Liver (tissue), 8 donors: ENCODE measurements at regions not wholly inside any gene's neighbourhood (a gene's known extent, or its start where the extent isn't known, plus 50 kb on each side); places are given as distances from the start of the nearest gene placed in this dataset.

Experiments
- DNase-seq: peaks from one replicate; pipeline ENCODE4 v3.0.0-alpha.2; 2017; ENCODE audit warnings: low spot score
- H3K27ac ChIP-seq, 2 donors: one replicate each; pipeline ENCODE4 v1.7.0; 2013; ENCODE audit warnings: inconsistent platforms in 2 of 2, low read length in 2 of 2, control low read depth in 1 of 2, low read depth in 1 of 2, mild to moderate bottlenecking in 1 of 2
- H3K27me3 ChIP-seq, 4 donors: one replicate each; pipeline versions ENCODE4 v1.6.1 to v1.7.0; 2013; ENCODE audit warnings: low read length in 3 of 4, inconsistent platforms in 1 of 4, mild to moderate bottlenecking in 1 of 4, moderate library complexity in 1 of 4; ENCODE audit not compliant: control insufficient read depth in 4 of 4, insufficient read depth in 4 of 4
- H3K36me3 ChIP-seq, 4 donors: one replicate each; pipeline versions ENCODE4 v1.6.1 to v1.7.0; 2013; ENCODE audit warnings: low read length in 3 of 4, mild to moderate bottlenecking in 3 of 4, low read depth in 1 of 4, moderate library complexity in 1 of 4; ENCODE audit not compliant: control insufficient read depth in 4 of 4, insufficient read depth in 3 of 4
- H3K4me1 ChIP-seq, 4 donors: one replicate each; pipeline versions ENCODE4 v1.6.1 to v1.7.0; 2013; ENCODE audit warnings: low read length in 3 of 4, mild to moderate bottlenecking in 3 of 4, moderate library complexity in 1 of 4; ENCODE audit not compliant: control insufficient read depth in 4 of 4, insufficient read depth in 4 of 4
- H3K4me3 ChIP-seq, 3 donors: one replicate each; pipeline versions ENCODE4 v1.6.1 to v1.7.0; 2013; ENCODE audit warnings: low read length in 3 of 3, control low read depth in 1 of 3, low read depth in 1 of 3, mild to moderate bottlenecking in 1 of 3
- H3K9ac ChIP-seq, 2 donors: one replicate each; pipeline ENCODE4 v1.7.0; 2013; ENCODE audit warnings: low read length in 2 of 2, mild to moderate bottlenecking in 2 of 2, moderate library complexity in 2 of 2, control low read depth in 1 of 2, low read depth in 1 of 2
- H3K9me3 ChIP-seq, 4 donors: one replicate each; pipeline versions ENCODE4 v1.6.1 to v1.7.0; 2013; ENCODE audit warnings: low read length in 3 of 4; ENCODE audit not compliant: control insufficient read depth in 4 of 4
- ATF3 ChIP-seq: IDR thresholded peaks from 2 replicates; pipeline ENCODE4 v1.6.1; 2016; ENCODE audit warnings: antibody characterized with exemption
- CTCF ChIP-seq: fragments of 150-350 bp; IDR thresholded peaks from 2 replicates; pipeline ENCODE4 v1.5.1; 2017; ENCODE audit warnings: improper control_type of control experiment, low read depth, low read length; ENCODE audit not compliant: missing input control
- EGR1 ChIP-seq, 2 donors: IDR thresholded peaks; 2 replicates each; pipeline ENCODE4 v1.6.1; 2016 to 2018; ENCODE audit warnings: antibody characterized with exemption in 2 of 2, low read depth in 2 of 2
- FOXA1 ChIP-seq: IDR thresholded peaks from 2 replicates; pipeline ENCODE4 v1.6.1; 2016; ENCODE audit warnings: antibody characterized with exemption
- FOXA2 ChIP-seq: IDR thresholded peaks from 2 replicates; pipeline ENCODE4 v1.6.1; 2016; ENCODE audit warnings: antibody characterized with exemption
- GABPA ChIP-seq, 2 donors: IDR thresholded peaks in 1 of 2; conservative IDR thresholded peaks in 1 of 2; 2 replicates each; pipeline ENCODE4 v1.6.1; 2016; ENCODE audit warnings: antibody characterized with exemption in 2 of 2, mild to moderate bottlenecking in 1 of 2, moderate library complexity in 1 of 2
- HNF4A ChIP-seq, 2 donors: conservative IDR thresholded peaks; 2 replicates each; pipeline ENCODE4 v1.6.1; 2016; ENCODE audit warnings: antibody characterized with exemption in 2 of 2, mild to moderate bottlenecking in 2 of 2
- HNF4G ChIP-seq: IDR thresholded peaks from 2 replicates; pipeline ENCODE4 v1.6.1; 2016; ENCODE audit warnings: antibody characterized with exemption
- JUND ChIP-seq, 2 donors: IDR thresholded peaks; 2 replicates each; pipeline ENCODE4 v1.6.1; 2016; ENCODE audit warnings: antibody characterized with exemption in 2 of 2
- MAX ChIP-seq: IDR thresholded peaks from 2 replicates; pipeline ENCODE4 v1.6.1; 2016; ENCODE audit warnings: antibody characterized with exemption
- NR2F2 ChIP-seq: IDR thresholded peaks from 2 replicates; pipeline ENCODE4 v1.6.1; 2016; ENCODE audit warnings: antibody characterized with exemption
- RAD21 ChIP-seq, 2 donors: IDR thresholded peaks; 2 replicates each; pipeline ENCODE4 v1.6.1; 2016; ENCODE audit warnings: antibody characterized with exemption in 2 of 2, mild to moderate bottlenecking in 2 of 2
- REST ChIP-seq: IDR thresholded peaks from 2 replicates; pipeline ENCODE4 v1.6.1; 2016; ENCODE audit warnings: antibody characterized with exemption, mild to moderate bottlenecking
- RXRA ChIP-seq, 2 donors: IDR thresholded peaks; 2 replicates each; pipeline ENCODE4 v1.6.1; 2017 to 2018; ENCODE audit warnings: antibody characterized with exemption in 2 of 2, mild to moderate bottlenecking in 1 of 2
- SP1 ChIP-seq: IDR thresholded peaks from 2 replicates; pipeline ENCODE4 v1.6.1; 2018; ENCODE audit warnings: antibody characterized with exemption, mild to moderate bottlenecking
- TAF1 ChIP-seq: conservative IDR thresholded peaks from 2 replicates; pipeline ENCODE4 v1.6.1; 2016; ENCODE audit warnings: antibody characterized with exemption, mild to moderate bottlenecking
- YY1 ChIP-seq: IDR thresholded peaks from 2 replicates; pipeline ENCODE4 v1.6.1; 2016; ENCODE audit warnings: antibody characterized with exemption, mild to moderate bottlenecking
- ZBTB33 ChIP-seq: IDR thresholded peaks from 2 replicates; pipeline ENCODE4 v1.6.1; 2016; ENCODE audit warnings: antibody characterized with exemption
- WGBS: extraction: QIAGEN DNeasy Blood & Tissue Kit; methylation state at CpG from one replicate; pipeline ENCODE4 v1.1.7; 2013; 5-methylcytosine and 5-hydroxymethylcytosine counted together
- donor health status: healthy.
- donor health status: healthy.
- donor health status: healthy.
- donor health status: healthy.
- donor health status: healthy.

GRCh38 chr7:20064974-20065862, 152.0 kb downstream of the MACC1 start:
- Histone ChIP-seq H3K9me3 (peaks cover 0 to 5% (median under 1%) of the 10 kb centered on the region in 4 donors), H3K9ac (no peak overlapping the region), H3K4me3 (no peak overlapping the region), H3K4me1 (no peaks in the 10 kb centered on the region), H3K27me3 (peaks cover 0 to 2% (median 0%) of the 10 kb centered on the region in 4 donors), H3K27ac (no peak overlapping the region), H3K36me3 (no peaks in the 10 kb centered on the region)
- WGBS = 62% methylated on average over 7 of the region's 7 CpGs
- no peak for DNase-seq
- TF ChIP-seq ATF3 (no peak), SP1 (no peak), HNF4G (no peak), JUND (IDR thresholded peaks at IDR 0.05) (no peak), RAD21 (IDR thresholded peaks at IDR 0.05) (no peak), FOXA2 (no peak), YY1 (no peak), NR2F2 (no peak), REST (no peak), MAX (no peak), CTCF (no peak), TAF1 (no peak), RXRA (IDR thresholded peaks at IDR 0.05) (no peak), GABPA (IDR thresholded peaks at IDR 0.05 in 1 of 2, conservative IDR thresholded peaks at IDR 0.05 in 1 of 2) (no peak), EGR1 (IDR thresholded peaks at IDR 0.05; ENCODE audit: low read depth in 2 of 2) (no peak), HNF4A (conservative IDR thresholded peaks at IDR 0.05) (no peak), ZBTB33 (no peak), FOXA1 (no peak)
